22Rv1 (cell line): ENCODE measurements at regions not wholly inside any gene's neighbourhood (a gene's known extent, or its start where the extent isn't known, plus 50 kb on each side); places are given as distances from the start of the nearest gene placed in this dataset.

Source experiments
- ZFX ChIP-seq: fragments of 450-650 bp; IDR thresholded peaks from 2 replicates; pipeline ENCODE4 v1.6.1; 2017; ENCODE audit warnings: antibody characterized with exemption, borderline replicate concordance
- TF ChIP-seq, protein P1 (sequence below): fragments of 450-650 bp; IDR thresholded peaks from 2 replicates; pipeline ENCODE4 v1.5.1; 2017; ENCODE audit warnings: mild to moderate bottlenecking

DNA sequence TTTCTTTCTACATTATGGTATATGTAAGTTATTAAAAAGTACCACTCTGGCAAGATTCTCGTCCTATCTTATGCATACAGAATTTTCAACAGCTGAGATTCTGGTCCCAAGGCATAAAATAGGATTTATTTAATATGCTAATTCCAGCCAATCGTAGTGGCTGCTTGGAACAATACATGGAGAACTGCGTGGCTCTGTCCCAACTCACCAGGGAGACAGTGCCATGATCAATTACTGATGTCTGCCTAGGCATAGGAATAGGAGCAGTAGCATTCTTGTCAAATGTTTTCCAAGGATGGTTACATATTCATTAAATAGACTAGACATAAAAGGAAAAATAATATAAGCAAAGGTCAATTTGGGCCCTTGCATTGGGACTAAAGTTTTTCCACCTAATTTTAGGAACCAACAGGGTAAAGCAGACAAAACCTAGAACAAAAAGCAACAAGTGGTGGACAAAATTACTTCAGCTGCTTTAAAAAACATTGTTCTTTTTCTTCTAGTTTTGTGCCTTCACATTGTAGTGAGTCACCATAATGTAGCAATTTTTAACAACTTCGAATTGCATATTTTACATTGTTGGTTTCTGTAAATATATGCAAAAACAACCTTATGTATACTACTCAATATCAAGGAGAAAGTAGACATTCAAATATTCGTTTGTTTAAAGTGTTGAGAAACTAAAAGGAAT, 232.8 kb upstream of the ATP5MC3 start:
- TF ChIP-seq, protein P1, sequence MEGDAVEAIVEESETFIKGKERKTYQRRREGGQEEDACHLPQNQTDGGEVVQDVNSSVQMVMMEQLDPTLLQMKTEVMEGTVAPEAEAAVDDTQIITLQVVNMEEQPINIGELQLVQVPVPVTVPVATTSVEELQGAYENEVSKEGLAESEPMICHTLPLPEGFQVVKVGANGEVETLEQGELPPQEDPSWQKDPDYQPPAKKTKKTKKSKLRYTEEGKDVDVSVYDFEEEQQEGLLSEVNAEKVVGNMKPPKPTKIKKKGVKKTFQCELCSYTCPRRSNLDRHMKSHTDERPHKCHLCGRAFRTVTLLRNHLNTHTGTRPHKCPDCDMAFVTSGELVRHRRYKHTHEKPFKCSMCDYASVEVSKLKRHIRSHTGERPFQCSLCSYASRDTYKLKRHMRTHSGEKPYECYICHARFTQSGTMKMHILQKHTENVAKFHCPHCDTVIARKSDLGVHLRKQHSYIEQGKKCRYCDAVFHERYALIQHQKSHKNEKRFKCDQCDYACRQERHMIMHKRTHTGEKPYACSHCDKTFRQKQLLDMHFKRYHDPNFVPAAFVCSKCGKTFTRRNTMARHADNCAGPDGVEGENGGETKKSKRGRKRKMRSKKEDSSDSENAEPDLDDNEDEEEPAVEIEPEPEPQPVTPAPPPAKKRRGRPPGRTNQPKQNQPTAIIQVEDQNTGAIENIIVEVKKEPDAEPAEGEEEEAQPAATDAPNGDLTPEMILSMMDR, result no peak
- no peak for TF ChIP-seq ZFX
